H1 (cell line): ENCODE measurements at regions not wholly inside any gene's neighbourhood (a gene's known extent, or its start where the extent isn't known, plus 50 kb on each side); places are given as distances from the start of the nearest gene placed in this dataset.

Experiments used
- EZH2 ChIP-seq: fragments of 200-600 bp; sonication (generic); IDR thresholded peaks from 2 replicates; pipeline ENCODE4 v1.7.1; 2012; ENCODE audit warnings: low read depth, mild to moderate bottlenecking, moderate library complexity, low read length, inconsistent platforms; ENCODE audit not compliant: severe bottlenecking
- POLR2A ChIP-seq, 2 experiments: IDR thresholded peaks; 1 replicate in 1 of 2; 2 replicates in 1 of 2; pipeline ENCODE4 v1.6.1; 2011; ENCODE audit warnings: low read depth in 2 of 2, low read length in 2 of 2, mild to moderate bottlenecking in 2 of 2; ENCODE audit errors: control extremely low read depth in 1 of 2
- SIN3A ChIP-seq, 2 experiments: IDR thresholded peaks in 1 of 2; conservative IDR thresholded peaks in 1 of 2; 2 replicates each; pipeline ENCODE4 v1.6.1; 2011 to 2012; ENCODE audit warnings: low read length in 2 of 2, improper control_type of control experiment in 1 of 2, low read depth in 1 of 2, mild to moderate bottlenecking in 1 of 2
- ZNF274 ChIP-seq: IDR thresholded peaks from 2 replicates; pipeline ENCODE4 v1.7.0; 2012; ENCODE audit warnings: low read length, borderline replicate concordance; ENCODE audit errors: extremely low read depth
- TF ChIP-seq, protein P1 (sequence below), 3 experiments: IDR thresholded peaks; 1 replicate in 2 of 3; 2 replicates in 1 of 3; pipeline versions ENCODE4 v1.5.1 to v1.6.1; 2011; ENCODE audit warnings: low read length in 3 of 3, mild to moderate bottlenecking in 3 of 3, inconsistent platforms in 2 of 3, low read depth in 1 of 3, moderate library complexity in 1 of 3; ENCODE audit not compliant: insufficient read depth in 1 of 3; ENCODE audit errors: control extremely low read depth in 1 of 3
- TF ChIP-seq, protein P2 (sequence below): IDR thresholded peaks from 2 replicates; pipeline ENCODE4 v1.6.1; 2011; ENCODE audit warnings: low read depth, mild to moderate bottlenecking, low read length; ENCODE audit not compliant: insufficient read depth

DNA sequence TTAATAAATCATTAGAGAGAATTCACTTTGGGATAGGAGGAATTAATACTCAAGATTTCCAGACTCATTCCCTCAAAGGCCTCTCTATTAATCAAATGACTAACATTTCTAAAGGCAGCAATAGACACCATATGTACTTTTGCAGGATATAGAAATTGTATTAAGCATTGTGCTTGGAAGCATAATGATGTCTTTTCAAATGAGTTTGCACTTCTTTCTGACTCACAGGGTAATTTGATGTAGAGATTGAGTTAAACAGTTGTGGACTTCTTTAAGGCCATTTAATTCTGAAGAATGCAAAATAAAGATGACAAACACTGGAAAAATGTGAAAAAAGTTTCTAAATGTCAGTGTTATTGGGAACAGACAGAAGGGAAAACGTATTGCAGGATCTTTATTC is 63.4 kb upstream of the CSRP2 start:
- TF ChIP-seq, protein P1, sequence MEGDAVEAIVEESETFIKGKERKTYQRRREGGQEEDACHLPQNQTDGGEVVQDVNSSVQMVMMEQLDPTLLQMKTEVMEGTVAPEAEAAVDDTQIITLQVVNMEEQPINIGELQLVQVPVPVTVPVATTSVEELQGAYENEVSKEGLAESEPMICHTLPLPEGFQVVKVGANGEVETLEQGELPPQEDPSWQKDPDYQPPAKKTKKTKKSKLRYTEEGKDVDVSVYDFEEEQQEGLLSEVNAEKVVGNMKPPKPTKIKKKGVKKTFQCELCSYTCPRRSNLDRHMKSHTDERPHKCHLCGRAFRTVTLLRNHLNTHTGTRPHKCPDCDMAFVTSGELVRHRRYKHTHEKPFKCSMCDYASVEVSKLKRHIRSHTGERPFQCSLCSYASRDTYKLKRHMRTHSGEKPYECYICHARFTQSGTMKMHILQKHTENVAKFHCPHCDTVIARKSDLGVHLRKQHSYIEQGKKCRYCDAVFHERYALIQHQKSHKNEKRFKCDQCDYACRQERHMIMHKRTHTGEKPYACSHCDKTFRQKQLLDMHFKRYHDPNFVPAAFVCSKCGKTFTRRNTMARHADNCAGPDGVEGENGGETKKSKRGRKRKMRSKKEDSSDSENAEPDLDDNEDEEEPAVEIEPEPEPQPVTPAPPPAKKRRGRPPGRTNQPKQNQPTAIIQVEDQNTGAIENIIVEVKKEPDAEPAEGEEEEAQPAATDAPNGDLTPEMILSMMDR (IDR thresholded peaks at IDR 0.05; ENCODE audit: control extremely low read depth in 1 of 3, insufficient read depth in 1 of 3, low read depth in 1 of 3, low read length in 3 of 3) = no peak
- TF ChIP-seq SIN3A (conservative IDR thresholded peaks at IDR 0.05 in 1 of 2, IDR thresholded peaks at IDR 0.05 in 1 of 2; ENCODE audit: low read depth in 1 of 2, low read length in 2 of 2) (no peak), EZH2 (no peak), ZNF274 (no peak), POLR2A (IDR thresholded peaks at IDR 0.05; ENCODE audit: control extremely low read depth in 1 of 2, low read depth in 2 of 2, low read length in 2 of 2) (no peak)
- TF ChIP-seq, protein P2, sequence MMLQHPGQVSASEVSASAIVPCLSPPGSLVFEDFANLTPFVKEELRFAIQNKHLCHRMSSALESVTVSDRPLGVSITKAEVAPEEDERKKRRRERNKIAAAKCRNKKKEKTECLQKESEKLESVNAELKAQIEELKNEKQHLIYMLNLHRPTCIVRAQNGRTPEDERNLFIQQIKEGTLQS = no peak
